ENCODE measurements at regions not wholly inside any gene's neighbourhood (a gene's known extent, or its start where the extent isn't known, plus 50 kb on each side); places are given as distances from the start of the nearest gene placed in this dataset.
A peak's percentile ranks its signal among the peaks of the same experiment; 100 is the strongest.
"Not testable (repeated sequence)": the region's sequence is repeated elsewhere in the genome, so short reads cannot be mapped to it uniquely, and the experiment has no call there.

DNA sequence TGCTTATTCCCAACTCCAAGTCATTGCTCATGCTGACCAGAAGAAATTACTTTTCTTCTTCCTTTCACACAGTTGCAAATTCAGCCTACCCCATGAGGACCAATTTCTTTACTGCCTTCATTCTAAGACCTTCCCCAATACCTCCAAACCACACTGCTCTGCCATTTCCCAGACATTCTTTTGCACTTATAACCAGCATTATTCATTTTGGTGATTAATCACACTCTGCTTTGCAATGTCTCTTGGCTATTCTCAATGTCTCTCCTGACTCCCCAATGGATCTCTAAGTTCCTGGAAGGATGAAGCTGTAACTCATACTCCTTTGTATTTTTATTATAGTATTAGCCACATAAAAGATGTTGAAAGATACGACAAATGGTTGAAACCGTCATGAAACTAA lies 105.7 kb upstream of the RANBP3L start:
- Histone ChIP-seq H3K4me3 (no peak overlapping the region; a peak in 1 of 20 replicates), H3K9me3 (replicated peaks in 1 of 11) (peaks cover 31 to 47% (median 43%) of the 10 kb centered on the region in 11 experiments), H3K4me2 (peak overlapping the region; percentile 55 to 89 (median 79); a peak in 18 of 22 replicates), H4K20me1 (no peaks in the 10 kb centered on the region), H3K27me3 (no peaks in the 10 kb centered on the region), H3K9ac (peak overlapping the region in 2 of 11 experiments; percentile 37 to 91; a peak in 2 of 22 replicates), H3K36me3 (peaks cover 0 to 4% (median 0%) of the 10 kb centered on the region in 11 experiments; a peak in 2 of 22 replicates), H3K27ac (peak overlapping the region in 10 of 11 experiments; percentile 19 to 100 (median 98); a peak in 19 of 22 replicates), H3K4me1 (peaks cover 48 to 64% (median 52%) of the 10 kb centered on the region in 10 experiments)
- TF ChIP-seq Cebpa-rat (IDR thresholded peaks at IDR 0.05): no peak

DNA sequence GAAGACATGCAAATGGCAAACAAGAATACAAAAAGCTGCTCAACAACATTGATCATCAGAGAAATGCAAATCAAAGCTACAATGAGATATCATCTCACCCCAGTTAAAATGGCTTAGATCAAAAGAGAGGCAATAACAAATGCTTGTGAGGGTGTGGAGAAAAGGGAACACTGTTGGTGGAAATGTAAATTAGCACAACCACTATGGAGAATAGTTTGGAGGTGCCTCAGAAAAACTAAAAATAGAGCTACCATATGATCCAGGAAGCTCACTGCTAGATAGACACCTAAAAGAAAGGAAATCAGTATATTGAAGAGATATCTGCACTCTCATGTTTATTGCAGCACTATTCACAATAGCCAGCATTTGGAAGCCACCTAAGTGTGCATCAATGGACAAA lies 108.0 kb upstream of the RANBP3L start:
- peak overlapping the region in 2 of 11 experiments; percentile 6 to 18; a peak in 1 of 22 replicates for H3K4me2 ChIP-seq
- H3K27ac ChIP-seq: peak overlapping the region in 3 of 11 experiments; percentile 22 to 66 (median 41); a peak in 5 of 22 replicates
- not testable (repeated sequence) for H3K36me3 ChIP-seq, H3K27me3 ChIP-seq, H3K4me3 ChIP-seq, H4K20me1 ChIP-seq, H3K9ac ChIP-seq
- peaks cover 32 to 62% (median 53%) of the 10 kb centered on the region in 11 experiments for H3K9me3 ChIP-seq (replicated peaks in 1 of 11)
- peaks cover 27 to 51% (median 37%) of the 10 kb centered on the region in 10 experiments for H3K4me1 ChIP-seq

DNA sequence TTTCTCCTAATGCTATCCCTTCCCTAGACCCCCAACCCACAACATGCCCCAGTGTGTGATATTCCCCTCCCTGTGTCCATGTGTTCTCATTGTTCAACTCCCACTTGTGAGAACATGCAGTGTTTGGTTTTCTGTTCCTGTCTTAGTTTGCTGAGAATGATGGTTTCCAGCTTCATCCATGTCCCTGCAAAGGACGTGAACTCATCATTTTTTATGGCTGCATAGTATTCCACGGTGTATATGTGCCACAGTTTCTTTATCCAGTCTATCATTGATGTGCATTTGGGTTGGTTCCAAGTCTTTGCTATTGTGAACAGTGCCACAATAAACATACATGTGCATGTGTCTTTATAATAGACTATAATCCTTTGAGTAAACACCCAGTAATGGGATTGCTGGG lies 109.0 kb upstream of the RANBP3L start:
- H3K27me3 ChIP-seq, H3K36me3 ChIP-seq, H3K9ac ChIP-seq, H4K20me1 ChIP-seq, H3K4me2 ChIP-seq, H3K4me3 ChIP-seq: not testable (repeated sequence)
- Histone ChIP-seq H3K27ac (peak overlapping the region in 4 of 11 experiments; percentile 39 to 66 (median 58); a peak in 6 of 22 replicates), H3K9me3 (replicated peaks in 1 of 11) (peaks cover 32 to 62% (median 53%) of the 10 kb centered on the region in 11 experiments), H3K4me1 (peaks cover 18 to 49% (median 31%) of the 10 kb centered on the region in 10 experiments)

DNA sequence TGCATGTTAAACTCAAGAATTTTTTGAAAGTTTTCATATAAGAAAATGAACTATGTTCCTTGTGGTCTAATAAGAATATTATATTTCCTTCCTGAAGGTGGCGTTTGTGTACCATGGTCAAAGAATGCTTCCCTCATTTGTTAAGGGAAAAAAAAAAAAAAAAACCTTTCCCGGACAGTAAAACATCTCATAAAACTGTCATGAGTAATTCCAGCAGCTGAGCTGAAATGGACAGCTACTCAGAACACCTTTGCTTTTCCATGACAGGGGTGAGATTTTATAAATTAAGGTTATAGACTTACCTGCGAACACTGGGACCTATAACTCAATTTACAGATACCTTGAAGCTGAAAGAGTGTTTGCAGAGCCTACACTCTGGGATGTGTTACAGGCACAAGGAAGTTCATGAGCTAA lies 113.2 kb upstream of the RANBP3L start:
- Histone ChIP-seq H3K9me3 (replicated peaks in 1 of 11) (peaks cover 17 to 40% (median 30%) of the 10 kb centered on the region in 11 experiments; a peak in 21 of 22 replicates), H3K36me3 (no peaks in the 10 kb centered on the region; a peak in 2 of 22 replicates), H4K20me1 (no peaks in the 10 kb centered on the region), H3K27me3 (no peaks in the 10 kb centered on the region), H3K4me1 (peaks cover 19 to 62% (median 34%) of the 10 kb centered on the region in 10 experiments), H3K9ac (no peak overlapping the region), H3K27ac (peak overlapping the region in 5 of 11 experiments; percentile 7 to 41 (median 33); a peak in 4 of 22 replicates), H3K4me3 (no peak overlapping the region), H3K4me2 (peak overlapping the region in 2 of 11 experiments; percentile 5 to 7; a peak in 1 of 22 replicates)
- no peak for TF ChIP-seq Cebpa-rat (IDR thresholded peaks at IDR 0.05)

DNA sequence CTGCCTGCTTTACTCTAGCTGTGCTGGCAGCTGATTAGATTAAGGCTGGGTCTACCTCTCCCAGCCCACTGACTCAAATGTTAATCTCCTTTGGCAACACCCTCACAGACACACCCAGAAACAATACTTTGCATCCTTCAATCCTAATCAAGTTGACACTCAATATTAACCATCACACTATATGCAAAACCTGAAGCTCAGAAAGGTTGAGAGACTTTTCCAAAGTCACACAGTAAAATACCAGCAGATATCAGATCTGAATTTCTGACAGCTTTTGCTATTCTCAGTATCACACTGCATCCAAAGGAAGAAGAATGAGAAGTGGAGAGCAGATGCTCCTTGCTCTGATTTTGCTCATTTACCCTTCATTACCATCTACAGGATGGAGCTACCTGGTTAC lies 114.9 kb upstream of the RANBP3L start:
- no peaks in the 10 kb centered on the region for H4K20me1 ChIP-seq
- H3K4me3 ChIP-seq: no peak overlapping the region
- peak overlapping the region in 4 of 11 experiments; percentile 13 to 47 (median 36); a peak in 4 of 22 replicates for H3K4me2 ChIP-seq
- H3K27me3 ChIP-seq: no peaks in the 10 kb centered on the region
- H3K36me3 ChIP-seq: no peaks in the 10 kb centered on the region
- H3K9ac ChIP-seq: no peak overlapping the region
- peaks cover under 1 to 23% (median 12%) of the 10 kb centered on the region in 11 experiments; a peak in 16 of 22 replicates for H3K9me3 ChIP-seq (replicated peaks in 1 of 11)
- TF ChIP-seq Cebpa-rat (IDR thresholded peaks at IDR 0.05): no peak
- peaks cover 29 to 68% (median 46%) of the 10 kb centered on the region in 10 experiments for H3K4me1 ChIP-seq
- peak overlapping the region in 6 of 11 experiments; percentile 7 to 47 (median 23); a peak in 4 of 22 replicates for H3K27ac ChIP-seq

DNA sequence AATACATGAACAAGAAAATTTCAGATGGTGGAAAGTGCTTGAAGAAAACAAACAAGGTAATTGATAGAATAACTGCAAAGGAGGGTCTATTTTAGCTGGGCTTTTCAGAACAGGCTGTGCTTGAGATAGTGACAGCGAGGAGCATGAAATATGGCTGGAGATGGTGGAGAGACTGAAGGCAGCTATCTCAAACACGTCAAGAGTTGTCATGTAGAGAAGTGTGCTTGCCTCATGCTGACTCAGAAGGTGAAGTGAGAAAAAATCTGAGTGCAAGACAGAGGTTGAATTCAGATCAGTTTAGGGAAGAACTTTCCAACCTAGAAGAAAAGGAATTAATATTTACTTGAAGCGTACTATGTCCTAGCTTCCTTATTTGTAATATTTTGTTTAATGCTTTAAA lies 115.5 kb upstream of the RANBP3L start:
- H3K4me1 ChIP-seq: peaks cover 34 to 73% (median 53%) of the 10 kb centered on the region in 10 experiments
- H3K36me3 ChIP-seq: no peaks in the 10 kb centered on the region
- no peaks in the 10 kb centered on the region for H4K20me1 ChIP-seq
- H3K27ac ChIP-seq: peak overlapping the region in 3 of 11 experiments; percentile 0 to 16 (median 2); a peak in 1 of 22 replicates
- H3K4me2 ChIP-seq: peak overlapping the region in 5 of 11 experiments; percentile 2 to 47 (median 24); a peak in 8 of 22 replicates
- no peak overlapping the region for H3K9ac ChIP-seq
- H3K27me3 ChIP-seq: no peaks in the 10 kb centered on the region
- TF ChIP-seq Cebpa-rat (IDR thresholded peaks at IDR 0.05): no peak
- H3K4me3 ChIP-seq: no peak overlapping the region
- peaks cover 0 to 19% (median 10%) of the 10 kb centered on the region in 11 experiments; a peak in 14 of 22 replicates for H3K9me3 ChIP-seq (replicated peaks in 1 of 11)

DNA sequence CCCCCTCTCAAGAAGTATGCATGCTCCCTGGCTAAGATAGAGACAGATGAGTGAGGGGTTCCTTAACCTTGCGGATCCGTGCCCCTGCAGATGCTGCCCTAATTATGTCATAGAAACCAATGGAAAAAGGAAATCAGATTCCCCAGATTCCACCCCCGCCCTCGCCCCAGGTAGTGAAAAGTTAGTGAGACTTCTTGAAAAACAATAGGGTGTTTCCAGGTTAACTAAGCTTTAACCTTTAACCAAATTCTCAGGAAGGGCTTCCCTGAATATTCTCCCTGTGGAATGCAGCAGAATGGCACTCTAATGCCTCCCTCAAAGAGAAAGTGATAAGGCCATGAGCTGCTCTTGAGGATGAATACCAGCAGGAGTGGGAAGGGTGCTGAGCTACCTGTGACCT lies 116.0 kb upstream of the RANBP3L start:
- Histone ChIP-seq H3K27ac (peak overlapping the region in 2 of 11 experiments; percentile 2 to 38; a peak in 2 of 22 replicates), H3K9ac (no peak overlapping the region)

DNA sequence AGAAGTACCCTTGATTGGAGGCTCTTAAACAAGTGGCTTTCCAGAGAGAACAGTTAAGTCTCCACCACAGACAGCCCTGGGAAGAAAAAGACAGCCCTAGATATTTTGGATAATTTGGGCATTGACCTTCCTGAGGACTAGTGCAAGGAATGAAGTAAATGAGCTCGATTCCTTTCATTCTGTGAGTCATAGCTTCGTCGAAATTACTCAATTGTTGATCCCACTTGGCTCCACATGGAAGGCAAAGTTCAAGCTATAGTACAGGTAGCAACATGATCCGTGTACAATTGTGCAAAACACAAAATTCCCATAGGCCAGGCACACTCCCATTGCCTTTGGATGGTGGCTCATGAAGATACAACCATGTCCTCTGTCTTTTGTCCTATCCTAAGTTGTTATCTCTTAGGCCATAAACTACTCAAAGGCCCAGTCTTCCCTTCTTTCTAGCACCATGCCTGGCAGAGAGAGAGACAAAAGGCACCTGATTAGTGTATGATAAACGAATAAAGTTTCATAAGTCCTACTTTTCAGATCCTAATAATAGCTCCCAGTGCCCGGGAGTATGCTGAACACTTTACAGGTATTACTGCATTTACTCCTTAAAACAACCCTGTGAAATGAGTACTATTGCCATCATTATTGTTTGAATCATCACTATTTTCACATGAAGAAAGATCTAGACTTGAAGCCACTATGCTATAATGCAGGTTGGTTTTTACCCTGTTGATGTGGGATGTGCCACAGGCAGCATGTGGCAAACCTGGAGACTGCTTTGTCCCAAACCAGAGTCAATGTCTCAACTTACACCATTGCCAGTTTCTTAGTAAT lies 116.7 kb upstream of the RANBP3L start:
- Histone ChIP-seq H3K27me3 (no peaks in the 10 kb centered on the region), H3K36me3 (no peaks in the 10 kb centered on the region), H4K20me1 (no peaks in the 10 kb centered on the region), H3K9ac (0 out of 22 replicates have a peak overlapping the region, but pooled peaks of 1 of the 11 experiments have one; percentile 12), H3K27ac (peak overlapping the region in 6 of 11 experiments; percentile 16 to 80 (median 62); a peak in 7 of 22 replicates), H3K4me1 (peaks cover 46 to 77% (median 61%) of the 10 kb centered on the region in 10 experiments), H3K4me3 (no peak overlapping the region), H3K9me3 (replicated peaks in 1 of 11) (peaks cover 0 to 11% (median 8%) of the 10 kb centered on the region in 11 experiments; a peak in 12 of 22 replicates), H3K4me2 (peak overlapping the region in 9 of 11 experiments; percentile 24 to 76 (median 66); a peak in 15 of 22 replicates)
- TF ChIP-seq Cebpa-rat (IDR thresholded peaks at IDR 0.05): no peak

More for the DNA sequence above, 116.0 kb upstream of the RANBP3L start:
- Histone ChIP-seq H3K27me3 (no peaks in the 10 kb centered on the region), H3K4me1 (peaks cover 39 to 73% (median 56%) of the 10 kb centered on the region in 10 experiments), H4K20me1 (no peaks in the 10 kb centered on the region), H3K9me3 (replicated peaks in 1 of 11) (peaks cover 0 to 17% (median 10%) of the 10 kb centered on the region in 11 experiments; a peak in 13 of 22 replicates), H3K4me3 (no peak overlapping the region), H3K4me2 (peak overlapping the region in 9 of 11 experiments; percentile 0 to 76 (median 13); a peak in 10 of 22 replicates), H3K36me3 (no peaks in the 10 kb centered on the region)
- no peak for TF ChIP-seq Cebpa-rat (IDR thresholded peaks at IDR 0.05)
